ENCODE measurements at regions not wholly inside any gene's neighbourhood (a gene's known extent, or its start where the extent isn't known, plus 50 kb on each side); places are given as distances from the start of the nearest gene placed in this dataset.

DNA sequence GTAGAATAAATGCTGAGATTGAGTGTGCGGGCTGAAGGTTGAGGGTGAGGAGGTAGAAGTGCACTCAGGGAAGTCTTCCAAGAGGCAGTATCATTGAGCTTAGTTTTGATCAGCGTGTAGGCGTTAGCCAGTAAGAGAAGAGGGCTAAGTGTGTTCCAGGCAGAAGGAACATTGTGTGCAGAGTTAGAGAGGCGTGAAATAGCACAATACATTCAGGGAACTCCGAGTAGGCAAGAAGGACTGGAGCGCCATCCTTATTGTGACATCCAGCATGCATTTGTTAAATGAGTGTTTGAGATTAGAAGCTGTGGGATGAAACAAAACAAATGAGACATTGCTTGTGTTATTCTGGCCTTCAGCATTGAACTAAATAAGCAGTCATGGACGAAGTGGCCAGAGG is 140.9 kb upstream of the MKLN1 start:
- TF ChIP-seq, protein P1, sequence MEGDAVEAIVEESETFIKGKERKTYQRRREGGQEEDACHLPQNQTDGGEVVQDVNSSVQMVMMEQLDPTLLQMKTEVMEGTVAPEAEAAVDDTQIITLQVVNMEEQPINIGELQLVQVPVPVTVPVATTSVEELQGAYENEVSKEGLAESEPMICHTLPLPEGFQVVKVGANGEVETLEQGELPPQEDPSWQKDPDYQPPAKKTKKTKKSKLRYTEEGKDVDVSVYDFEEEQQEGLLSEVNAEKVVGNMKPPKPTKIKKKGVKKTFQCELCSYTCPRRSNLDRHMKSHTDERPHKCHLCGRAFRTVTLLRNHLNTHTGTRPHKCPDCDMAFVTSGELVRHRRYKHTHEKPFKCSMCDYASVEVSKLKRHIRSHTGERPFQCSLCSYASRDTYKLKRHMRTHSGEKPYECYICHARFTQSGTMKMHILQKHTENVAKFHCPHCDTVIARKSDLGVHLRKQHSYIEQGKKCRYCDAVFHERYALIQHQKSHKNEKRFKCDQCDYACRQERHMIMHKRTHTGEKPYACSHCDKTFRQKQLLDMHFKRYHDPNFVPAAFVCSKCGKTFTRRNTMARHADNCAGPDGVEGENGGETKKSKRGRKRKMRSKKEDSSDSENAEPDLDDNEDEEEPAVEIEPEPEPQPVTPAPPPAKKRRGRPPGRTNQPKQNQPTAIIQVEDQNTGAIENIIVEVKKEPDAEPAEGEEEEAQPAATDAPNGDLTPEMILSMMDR (IDR thresholded peaks at IDR 0.05; ENCODE audit: borderline replicate concordance, extremely low read depth, low read length, poor library complexity, severe bottlenecking) = no peak
- TF ChIP-seq EZH2 (IDR thresholded peaks at IDR 0.05; ENCODE audit: borderline replicate concordance, low read depth, low read length, severe bottlenecking) = no peak
